Keratinocyte (primary cell): ENCODE measurements at regions not wholly inside any gene's neighbourhood (a gene's known extent, or its start where the extent isn't known, plus 50 kb on each side); places are given as distances from the start of the nearest gene placed in this dataset.
"Not testable (repeated sequence)": the region's sequence is repeated elsewhere in the genome, so short reads cannot be mapped to it uniquely, and the experiment has no call there.

Source experiments
- CTCF ChIP-seq, 3 experiments: IDR thresholded peaks in 1 of 3; conservative IDR thresholded peaks in 1 of 3; optimal IDR thresholded peaks in 1 of 3; 2 replicates in 2 of 3; 3 replicates in 1 of 3; pipeline versions ENCODE3 to v1.5.1; 2011; ENCODE audit warnings: low read length in 3 of 3, mild to moderate bottlenecking in 3 of 3, moderate library complexity in 2 of 3, control low read depth in 1 of 3, inconsistent platforms in 1 of 3; ENCODE audit not compliant: insufficient read depth in 2 of 3; ENCODE audit errors: extremely low read depth in 1 of 3
- EZH2 ChIP-seq: IDR thresholded peaks from one replicate; pipeline ENCODE4 v1.6.1; 2012; ENCODE audit warnings: inconsistent platforms, mild to moderate bottlenecking, low read length, moderate library complexity

- not testable (repeated sequence) for TF ChIP-seq CTCF (optimal IDR thresholded peaks at IDR 0.05 in 1 of 3, IDR thresholded peaks at IDR 0.05 in 1 of 3, conservative IDR thresholded peaks at IDR 0.05 in 1 of 3; ENCODE audit: extremely low read depth in 1 of 3, insufficient read depth in 2 of 3, low read length in 3 of 3); EZH2
Measured at GRCh38 chr16:22436823-22437652, 62.6 kb upstream of the CDR2 start.
